IMR-90 (cell line): ENCODE measurements at regions not wholly inside any gene's neighbourhood (a gene's known extent, or its start where the extent isn't known, plus 50 kb on each side); places are given as distances from the start of the nearest gene placed in this dataset.

ENCODE experiments used
- ATAC-seq: fragments of 200-7000 bp; cut with Tn5 transposase; 2 replicates; pipeline ENCODE4 v1.9.1; 2020; ENCODE audit warnings: low read depth, mild to moderate bottlenecking, moderate library complexity
- BruUV-seq: library from RNA; stranded (reverse); fragments of 400-500 nt; replicated peaks from 2 replicates; lab custom pipeline; 2021; lab: Mats Ljungman, UMichigan
- CTCF ChIA-PET: fragments of 300-600 bp; formaldehyde crosslinking; extraction: SDS; loops from one replicate; lab custom pipeline; 2021; ENCODE audit warnings: antibody characterized with exemption; lab: Yijun Ruan, JAX
- POLR2A ChIA-PET: fragments of 300-600 bp; sonication (Branson Sonifier 250); formaldehyde crosslinking; loops from one replicate; lab custom pipeline; 2022; ENCODE audit warnings: antibody characterized with exemption; ENCODE audit not compliant: unreplicated experiment; lab: Charles Lee
- DNase-seq: peaks from one replicate; pipeline ENCODE4 v3.0.0; 2013
- H2AFZ ChIP-seq: replicated peaks from 2 replicates; pipeline ENCODE3; 2013; ENCODE audit warnings: low read length, mild to moderate bottlenecking; ENCODE audit not compliant: poor library complexity
- H2AK5ac ChIP-seq: 2 replicates; pipeline ENCODE4 v1.6.1; 2013; ENCODE audit warnings: low read depth, low read length, inconsistent platforms
- H2AK9ac ChIP-seq: replicated peaks from 2 replicates; pipeline ENCODE3; 2013; ENCODE audit warnings: mild to moderate bottlenecking, low read depth, low read length, moderate library complexity; ENCODE audit not compliant: poor library complexity
- H2BK120ac ChIP-seq: 2 replicates; pipeline ENCODE4 v1.6.1; 2013; ENCODE audit warnings: low read depth, low read length, inconsistent platforms
- H2BK15ac ChIP-seq: 3 replicates; pipeline ENCODE4 v1.6.1; 2013; ENCODE audit warnings: low read depth, low read length, inconsistent platforms
- H2BK20ac ChIP-seq: 2 replicates; pipeline ENCODE4 v1.6.1; 2013; ENCODE audit warnings: low read depth, mild to moderate bottlenecking, inconsistent platforms, low read length, moderate library complexity
- H2BK5ac ChIP-seq: 2 replicates; pipeline ENCODE4 v1.6.1; 2013; ENCODE audit warnings: mild to moderate bottlenecking, low read depth, low read length, inconsistent platforms; ENCODE audit not compliant: poor library complexity, severe bottlenecking
- H3K14ac ChIP-seq: replicated peaks from 2 replicates; pipeline ENCODE4 v1.6.1; 2013; ENCODE audit warnings: low read depth, low read length, inconsistent platforms
- H3K18ac ChIP-seq: 2 replicates; pipeline ENCODE4 v1.6.1; 2013; ENCODE audit warnings: low read depth, low read length, control low read depth
- H3K23ac ChIP-seq: 2 replicates; pipeline ENCODE4 v1.6.1; 2013; ENCODE audit warnings: low read depth, low read length, inconsistent platforms
- H3K27ac ChIP-seq: 2 replicates; pipeline ENCODE4 v1.5.1; 2013; ENCODE audit warnings: mild to moderate bottlenecking, control low read depth, low read length; ENCODE audit not compliant: insufficient read depth
- H3K27me3 ChIP-seq: 2 replicates; pipeline ENCODE4 v1.6.1; 2013; ENCODE audit warnings: low read length; ENCODE audit not compliant: control insufficient read depth, insufficient read depth
- H3K36me3 ChIP-seq: 2 replicates; pipeline ENCODE4 v1.6.1; 2013; ENCODE audit warnings: low read length, mixed read lengths; ENCODE audit not compliant: control insufficient read depth, insufficient read depth
- H3K4ac ChIP-seq: 2 replicates; pipeline ENCODE4 v1.6.1; 2013; ENCODE audit warnings: low read depth, low read length, inconsistent platforms
- H3K4me1 ChIP-seq: 2 replicates; pipeline ENCODE4 v1.6.1; 2013; ENCODE audit warnings: low read length, mixed read lengths; ENCODE audit not compliant: control insufficient read depth, insufficient read depth
- H3K4me2 ChIP-seq: 2 replicates; pipeline ENCODE4 v1.6.1; 2013; ENCODE audit warnings: low read depth, mild to moderate bottlenecking, control low read depth, low read length, moderate library complexity
- H3K4me3 ChIP-seq: 2 replicates; pipeline ENCODE4 v1.5.1; 2013; ENCODE audit warnings: low read depth, mild to moderate bottlenecking, control low read depth, low read length, moderate library complexity; ENCODE audit not compliant: insufficient read depth
- H3K56ac ChIP-seq: 2 replicates; pipeline ENCODE4 v1.6.1; 2013; ENCODE audit warnings: low read length, inconsistent platforms; ENCODE audit not compliant: insufficient read depth; ENCODE audit errors: extremely low read depth
- H3K79me1 ChIP-seq, 2 experiments: 2 replicates each; pipeline ENCODE4 v1.6.1; 2013; ENCODE audit warnings: low read length in 2 of 2, inconsistent platforms in 1 of 2, low read depth in 1 of 2
- H3K9ac ChIP-seq: 2 replicates; pipeline ENCODE4 v1.6.1; 2013; ENCODE audit warnings: low read depth, low read length, control low read depth
- H3K9me1 ChIP-seq: 2 replicates; pipeline ENCODE4 v1.6.1; 2013; ENCODE audit warnings: low read length, inconsistent platforms; ENCODE audit not compliant: insufficient read depth
- H3K9me3 ChIP-seq: 2 replicates; pipeline ENCODE4 v1.6.1; 2013; ENCODE audit warnings: low read length; ENCODE audit not compliant: control insufficient read depth, insufficient read depth
- H4K20me1 ChIP-seq: 2 replicates; pipeline ENCODE4 v1.6.1; 2013; ENCODE audit warnings: low read length, inconsistent platforms; ENCODE audit not compliant: insufficient read depth
- H4K5ac ChIP-seq: 2 replicates; pipeline ENCODE4 v1.6.1; 2013; ENCODE audit warnings: mild to moderate bottlenecking, low read depth, low read length, control low read depth
- H4K8ac ChIP-seq, 2 experiments: 2 replicates each; pipeline ENCODE4 v1.6.1; 2013; ENCODE audit warnings: low read depth in 2 of 2, low read length in 2 of 2, control low read depth in 1 of 2, inconsistent platforms in 1 of 2
- H4K91ac ChIP-seq: 2 replicates; pipeline ENCODE4 v1.6.1; 2013; ENCODE audit warnings: low read depth, low read length, inconsistent platforms; ENCODE audit not compliant: insufficient read depth
- BHLHE40 ChIP-seq: fragments of 150-350 bp; IDR thresholded peaks from 2 replicates; pipeline ENCODE4 v1.6.1; 2016; ENCODE audit warnings: mild to moderate bottlenecking, low read depth, low read length
- CEBPB ChIP-seq: IDR thresholded peaks from 2 replicates; pipeline ENCODE4 v1.6.1; 2012; ENCODE audit warnings: low read depth, low read length, improper control_type of control experiment
- CHD1 ChIP-seq: IDR thresholded peaks from 2 replicates; pipeline ENCODE4 v1.6.1; 2012; ENCODE audit warnings: low read depth, low read length, improper control_type of control experiment
- ELK1 ChIP-seq: fragments of 150-350 bp; IDR thresholded peaks from 2 replicates; pipeline ENCODE4 v1.6.1; 2016; ENCODE audit warnings: low read depth, mild to moderate bottlenecking, low read length, moderate library complexity, borderline replicate concordance
- MAFK ChIP-seq: IDR thresholded peaks from 2 replicates; pipeline ENCODE4 v1.6.1; 2012; ENCODE audit warnings: low read depth, low read length, improper control_type of control experiment
- MAZ ChIP-seq: IDR thresholded peaks from 2 replicates; pipeline ENCODE4 v1.6.1; 2012; ENCODE audit warnings: low read depth, mild to moderate bottlenecking, low read length, improper control_type of control experiment, moderate library complexity, borderline replicate concordance
- MXI1 ChIP-seq: IDR thresholded peaks from 2 replicates; pipeline ENCODE4 v1.6.1; 2012; ENCODE audit warnings: low read depth, mild to moderate bottlenecking, low read length, moderate library complexity, borderline replicate concordance
- NFE2L2 ChIP-seq: fragments of 150-350 bp; IDR thresholded peaks from 2 replicates; pipeline ENCODE4 v1.6.1; 2016; ENCODE audit warnings: low read depth, mild to moderate bottlenecking, low read length
- POLR2A ChIP-seq: IDR thresholded peaks from 2 replicates; pipeline ENCODE4 v1.6.1; 2012; ENCODE audit warnings: mild to moderate bottlenecking, low read depth, low read length
- RAD21 ChIP-seq: IDR thresholded peaks from 2 replicates; pipeline ENCODE4 v1.6.1; 2012; ENCODE audit warnings: low read length, improper control_type of control experiment
- WGBS, 2 experiments: methylation state at CpG; one replicate each; pipeline versions ENCODE4 v1.1.5 to v1.1.7; 2013; ENCODE audit warnings: missing lambda C conversion rate in 2 of 2; ENCODE audit not compliant: insufficient read length in 1 of 2; ENCODE audit errors: extremely low coverage in 2 of 2; 5-methylcytosine and 5-hydroxymethylcytosine counted together
- dilution Hi-C: fragments of 300-500 bp; cut with HindIII; formaldehyde crosslinking; loops from one replicate; pipeline ENCODE4 v1.14.3; 2018; ENCODE audit warnings: low sequenced_read_pairs; ENCODE audit not compliant: unreplicated experiment
- in situ Hi-C: fragments of 300-500 bp; cut with MboI; formaldehyde crosslinking; loops from 3 replicates; pipeline ENCODE4 v1.14.3; 2019; ENCODE audit warnings: low sequenced_read_pairs, inconsistent platforms, mixed read lengths
- intact Hi-C: fragments of 100-400 bp; cut with micrococcal nuclease; formaldehyde crosslinking; loops from 2 replicates; pipeline ENCODE4 v1.10.0; 2022
- TF ChIP-seq, protein P1 (sequence below): fragments of 150-350 bp; IDR thresholded peaks from 2 replicates; pipeline ENCODE4 v1.6.1; 2017; ENCODE audit warnings: mild to moderate bottlenecking, antibody characterized with exemption, low read length, low read depth
- TF ChIP-seq, protein P2 (sequence below): conservative IDR thresholded peaks from 2 replicates; pipeline ENCODE4 v1.5.1; 2012; ENCODE audit warnings: mild to moderate bottlenecking, low read depth, low read length, improper control_type of control experiment

DNA sequence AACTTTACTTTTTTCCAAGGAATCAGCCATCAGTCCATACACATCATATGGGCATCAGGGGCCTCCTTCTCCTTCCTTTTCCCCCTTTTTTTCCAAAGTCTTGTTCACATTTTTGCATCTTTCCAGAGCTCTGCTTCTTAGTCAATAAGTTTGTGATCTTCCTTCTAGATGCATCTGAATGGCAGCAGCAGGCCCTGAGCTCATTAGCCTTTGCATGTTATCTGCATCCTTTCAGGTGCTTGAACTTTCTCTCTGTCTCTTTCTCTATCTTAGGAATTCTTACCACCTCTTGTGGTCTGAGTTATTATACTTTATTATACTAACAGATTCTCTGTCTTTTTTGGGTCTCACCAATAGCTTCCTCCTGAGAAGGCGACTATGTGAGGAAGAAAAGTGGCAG, 312.4 kb upstream of the FANCL start:
- dilution Hi-C loops, result no loop called here
- Histone ChIP-seq H2BK120ac (no peak overlapping the region), H3K4ac (no peak overlapping the region), H2AFZ (no peak overlapping the region), H4K5ac (no peak overlapping the region), H3K27me3 (no peaks in the 10 kb centered on the region), H3K9ac (no peak overlapping the region), H2BK15ac (no peak overlapping the region), H4K8ac (no peak overlapping the region), H3K27ac (no peak overlapping the region), H3K9me1 (no peaks in the 10 kb centered on the region), H4K91ac (no peak overlapping the region), H2AK5ac (no peak overlapping the region), H3K4me3 (no peak overlapping the region), H3K4me1 (no peaks in the 10 kb centered on the region), H3K79me1 (no peaks in the 10 kb centered on the region), H3K4me2 (no peak overlapping the region), H3K56ac (no peak overlapping the region), H3K36me3 (no peaks in the 10 kb centered on the region), H3K9me3 (no peaks in the 10 kb centered on the region), H2BK5ac (no peak overlapping the region), H3K23ac (no peak overlapping the region), H4K20me1 (no peaks in the 10 kb centered on the region), H2BK20ac (no peak overlapping the region), H2AK9ac (no peak overlapping the region), H3K14ac (no peak overlapping the region), H3K18ac (no peak overlapping the region)
- no peak for ATAC-seq
- no TSS peak for BruUV-seq
- in situ Hi-C loops, result no loop called here
- no peak for TF ChIP-seq CHD1
- TF ChIP-seq, protein P1, sequence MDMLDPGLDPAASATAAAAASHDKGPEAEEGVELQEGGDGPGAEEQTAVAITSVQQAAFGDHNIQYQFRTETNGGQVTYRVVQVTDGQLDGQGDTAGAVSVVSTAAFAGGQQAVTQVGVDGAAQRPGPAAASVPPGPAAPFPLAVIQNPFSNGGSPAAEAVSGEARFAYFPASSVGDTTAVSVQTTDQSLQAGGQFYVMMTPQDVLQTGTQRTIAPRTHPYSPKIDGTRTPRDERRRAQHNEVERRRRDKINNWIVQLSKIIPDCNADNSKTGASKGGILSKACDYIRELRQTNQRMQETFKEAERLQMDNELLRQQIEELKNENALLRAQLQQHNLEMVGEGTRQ, result no peak
- TF ChIP-seq RAD21, result no peak
- no peak for TF ChIP-seq POLR2A
- TF ChIP-seq ELK1, result no peak
- TF ChIP-seq BHLHE40, result no peak
- TF ChIP-seq, protein P2, sequence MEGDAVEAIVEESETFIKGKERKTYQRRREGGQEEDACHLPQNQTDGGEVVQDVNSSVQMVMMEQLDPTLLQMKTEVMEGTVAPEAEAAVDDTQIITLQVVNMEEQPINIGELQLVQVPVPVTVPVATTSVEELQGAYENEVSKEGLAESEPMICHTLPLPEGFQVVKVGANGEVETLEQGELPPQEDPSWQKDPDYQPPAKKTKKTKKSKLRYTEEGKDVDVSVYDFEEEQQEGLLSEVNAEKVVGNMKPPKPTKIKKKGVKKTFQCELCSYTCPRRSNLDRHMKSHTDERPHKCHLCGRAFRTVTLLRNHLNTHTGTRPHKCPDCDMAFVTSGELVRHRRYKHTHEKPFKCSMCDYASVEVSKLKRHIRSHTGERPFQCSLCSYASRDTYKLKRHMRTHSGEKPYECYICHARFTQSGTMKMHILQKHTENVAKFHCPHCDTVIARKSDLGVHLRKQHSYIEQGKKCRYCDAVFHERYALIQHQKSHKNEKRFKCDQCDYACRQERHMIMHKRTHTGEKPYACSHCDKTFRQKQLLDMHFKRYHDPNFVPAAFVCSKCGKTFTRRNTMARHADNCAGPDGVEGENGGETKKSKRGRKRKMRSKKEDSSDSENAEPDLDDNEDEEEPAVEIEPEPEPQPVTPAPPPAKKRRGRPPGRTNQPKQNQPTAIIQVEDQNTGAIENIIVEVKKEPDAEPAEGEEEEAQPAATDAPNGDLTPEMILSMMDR, result no peak
- no peak for TF ChIP-seq MAZ
- no peak for TF ChIP-seq MAFK
- TF ChIP-seq CEBPB, result no peak
- TF ChIP-seq MXI1, result no peak
- TF ChIP-seq NFE2L2, result no peak
- ChIA-PET POLR2A (no interaction called here), CTCF (no interaction called here)
- intact Hi-C loops, result no loop called here
- DNase-seq, result no peak
- WGBS, 2 experiments, result no CpG with 5 or more reads among the region's 1 CpG
